Loucy (cell line): ENCODE measurements at regions not wholly inside any gene's neighbourhood (a gene's known extent, or its start where the extent isn't known, plus 50 kb on each side); places are given as distances from the start of the nearest gene placed in this dataset.

Experiments used
- H2AFZ ChIP-seq: fragments of 200-600 bp; sonication (generic); 2 replicates; pipeline ENCODE4 v1.6.0; 2016; ENCODE audit warnings: antibody characterized with exemption, mild to moderate bottlenecking, low read length, moderate library complexity
- H3F3A ChIP-seq: fragments of 200-600 bp; 2 replicates; pipeline ENCODE4 v1.6.0; 2016; ENCODE audit warnings: antibody characterized with exemption, low read depth, mild to moderate bottlenecking
- H3K27me3 ChIP-seq: fragments of 200-600 bp; sonication (generic); 2 replicates; pipeline ENCODE4 v1.6.1; 2014; ENCODE audit warnings: low read length, mild to moderate bottlenecking; ENCODE audit not compliant: insufficient read depth, poor library complexity, severe bottlenecking
- H3K36me3 ChIP-seq: fragments of 200-600 bp; sonication (generic); 2 replicates; pipeline ENCODE4 v1.6.1; 2016; ENCODE audit warnings: low read length; ENCODE audit not compliant: insufficient read depth
- H3K4me1 ChIP-seq: fragments of 200-600 bp; sonication (generic); 2 replicates; pipeline ENCODE4 v1.5.1; 2014; ENCODE audit warnings: low read length, mild to moderate bottlenecking; ENCODE audit not compliant: insufficient read depth, poor library complexity, severe bottlenecking
- H3K4me2 ChIP-seq: fragments of 200-600 bp; sonication (generic); 2 replicates; pipeline ENCODE4 v1.6.0; 2014; ENCODE audit warnings: antibody characterized with exemption, low read length, low read depth, mild to moderate bottlenecking; ENCODE audit not compliant: poor library complexity, severe bottlenecking
- H3K4me3 ChIP-seq: fragments of 200-600 bp; sonication (generic); 2 replicates; pipeline ENCODE4 v1.5.1; 2014; ENCODE audit warnings: low read length, mild to moderate bottlenecking, mixed read lengths; ENCODE audit not compliant: poor library complexity, severe bottlenecking
- H3K79me2 ChIP-seq: fragments of 200-600 bp; sonication (generic); 2 replicates; pipeline ENCODE4 v1.6.1; 2014; ENCODE audit warnings: low read length; ENCODE audit not compliant: insufficient read depth
- H3K9ac ChIP-seq: fragments of 200-600 bp; sonication (generic); 2 replicates; pipeline ENCODE4 v1.6.0; 2014; ENCODE audit warnings: mild to moderate bottlenecking, low read depth, low read length, moderate library complexity; ENCODE audit not compliant: poor library complexity, severe bottlenecking
- H3K9me2 ChIP-seq: fragments of 200-600 bp; sonication (generic); replicated peaks from 2 replicates; pipeline ENCODE4 v1.6.1; 2016; ENCODE audit warnings: low read depth, low read length, mixed read lengths
- H3K9me3 ChIP-seq: fragments of 200-600 bp; sonication (generic); 2 replicates; pipeline ENCODE4 v1.6.1; 2014; ENCODE audit warnings: mild to moderate bottlenecking, antibody characterized with exemption, low read length, low read depth; ENCODE audit not compliant: insufficient read depth
- H4K20me1 ChIP-seq: fragments of 200-600 bp; sonication (generic); 2 replicates; pipeline ENCODE4 v1.6.0; 2014; ENCODE audit warnings: antibody characterized with exemption, low read length, mild to moderate bottlenecking; ENCODE audit not compliant: insufficient read depth, poor library complexity, severe bottlenecking
- CTCF ChIP-seq: fragments of 200-600 bp; sonication (generic); conservative IDR thresholded peaks from 2 replicates; pipeline ENCODE4 v1.5.1; 2014; ENCODE audit warnings: mild to moderate bottlenecking, antibody characterized with exemption, low read length
- EZH2phosphoT487 ChIP-seq: fragments of 200-600 bp; IDR thresholded peaks from 2 replicates; pipeline ENCODE4 v1.6.1; 2018; ENCODE audit warnings: antibody characterized with exemption, mild to moderate bottlenecking, moderate library complexity, borderline replicate concordance

GRCh38 chr5:164672205-164672604 lies 1166.8 kb downstream of the MAT2B start:
- H3K9me3 ChIP-seq, result no peaks in the 10 kb centered on the region

DNA sequence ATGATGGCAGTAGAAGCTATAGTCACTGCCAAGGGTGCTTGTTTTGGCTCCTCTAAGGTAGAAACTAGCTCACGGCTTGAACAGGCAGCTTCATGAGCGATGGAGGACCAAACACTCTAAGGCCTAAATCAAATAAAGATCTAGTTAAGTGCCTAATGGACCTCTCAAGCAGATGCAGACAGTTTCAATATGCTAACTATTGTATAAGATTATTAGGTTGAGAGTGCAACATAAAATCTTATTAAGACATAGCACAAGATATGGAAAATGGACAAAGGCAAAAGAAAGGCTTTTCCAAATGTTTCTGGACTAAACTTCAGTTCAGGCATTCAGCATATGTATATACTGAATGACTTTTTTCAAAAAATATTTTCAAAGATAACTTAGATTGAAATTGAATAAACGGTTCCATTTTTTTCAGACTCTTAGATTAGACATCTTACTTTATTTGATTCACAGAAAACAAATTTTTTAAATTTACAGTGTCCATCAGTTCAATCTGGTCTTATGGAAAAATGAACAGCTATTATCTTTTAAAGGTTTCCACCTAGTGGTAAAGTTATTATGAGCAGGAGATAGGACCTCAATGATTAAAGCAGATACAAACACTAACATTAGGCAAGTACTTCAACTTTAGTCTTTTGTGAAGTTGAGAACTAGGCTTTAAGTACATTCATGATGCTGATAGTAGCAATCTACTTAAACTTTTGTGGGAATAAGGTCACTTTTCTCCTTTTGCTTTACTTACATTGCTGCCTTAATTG lies 1167.7 kb downstream of the MAT2B start:
- Histone ChIP-seq H3K27me3 (no peaks in the 10 kb centered on the region), H3K4me3 (no peak overlapping the region), H3K9me2 (no peaks in the 10 kb centered on the region), H3K36me3 (no peaks in the 10 kb centered on the region), H3K4me1 (no peaks in the 10 kb centered on the region), H4K20me1 (no peaks in the 10 kb centered on the region), H3K9me3 (no peaks in the 10 kb centered on the region), H3K4me2 (no peak overlapping the region), H3K9ac (no peak overlapping the region), H3F3A (no peaks in the 10 kb centered on the region), H3K79me2 (no peaks in the 10 kb centered on the region), H2AFZ (no peak overlapping the region)
- TF ChIP-seq CTCF (peak; percentile 33; the same call in 1 of the 2 replicates), EZH2phosphoT487 (no peak)

More at GRCh38 chr5:164672205-164672604, 1166.8 kb downstream of the MAT2B start:
- Histone ChIP-seq H3K9me2 (no peaks in the 10 kb centered on the region), H3K9ac (no peak overlapping the region), H3K27me3 (no peaks in the 10 kb centered on the region), H3K79me2 (no peaks in the 10 kb centered on the region), H3K4me1 (no peaks in the 10 kb centered on the region), H3K4me2 (no peak overlapping the region), H2AFZ (no peak overlapping the region), H4K20me1 (no peaks in the 10 kb centered on the region), H3F3A (no peaks in the 10 kb centered on the region), H3K36me3 (no peaks in the 10 kb centered on the region), H3K4me3 (no peak overlapping the region)
- no peak for TF ChIP-seq EZH2phosphoT487
- no peak for TF ChIP-seq CTCF

GRCh38 chr5:164679461-164679860 lies 1174.0 kb downstream of the MAT2B start:
- no peak overlapping the region for H3K4me3 ChIP-seq
- no peaks in the 10 kb centered on the region for H3F3A ChIP-seq
- TF ChIP-seq CTCF (no peak), EZH2phosphoT487 (no peak)
- H3K79me2 ChIP-seq, result no peaks in the 10 kb centered on the region
- H3K9ac ChIP-seq, result no peak overlapping the region
- no peaks in the 10 kb centered on the region for H3K27me3 ChIP-seq
- no peaks in the 10 kb centered on the region for H3K9me3 ChIP-seq
- no peaks in the 10 kb centered on the region for H3K4me1 ChIP-seq
- no peak overlapping the region for H3K4me2 ChIP-seq
- no peaks in the 10 kb centered on the region for H4K20me1 ChIP-seq
- no peak overlapping the region for H2AFZ ChIP-seq
- no peaks in the 10 kb centered on the region for H3K36me3 ChIP-seq
- H3K9me2 ChIP-seq, result no peaks in the 10 kb centered on the region
